Stimulated activated CD4-positive, alpha-beta T cell treated with anti-CD3 and anti-CD28 coated beads, TNF-alpha, amount 100 ng/mL, for 48 hours (primary cell): ENCODE measurements at regions not wholly inside any gene's neighbourhood (a gene's known extent, or its start where the extent isn't known, plus 50 kb on each side); places are given as distances from the start of the nearest gene placed in this dataset.

Experiments
- DNase-seq, 3 donors: peaks; one replicate each; pipeline ENCODE4 v3.0.0-alpha.2; 2020; ENCODE audit warnings: low read depth in 3 of 3

- DNase-seq = no peak
Measured at GRCh38 chr14:81837304-81837703, 303.7 kb upstream of the SEL1L start.

GRCh38 chr14:81839056-81839455 is 305.4 kb upstream of the SEL1L start:
- no peak for DNase-seq

- no peak for DNase-seq
Measured at GRCh38 chr14:81841346-81841745, 307.7 kb upstream of the SEL1L start.

GRCh38 chr14:81849714-81850113 is 316.1 kb upstream of the SEL1L start:
- DNase-seq = no peak

GRCh38 chr14:81855007-81855406 is 321.4 kb upstream of the SEL1L start:
- no peak for DNase-seq

- no peak for DNase-seq
Measured at GRCh38 chr14:81859046-81859445, 325.4 kb upstream of the SEL1L start.

GRCh38 chr14:81868172-81868571 is 334.5 kb upstream of the SEL1L start:
- DNase-seq = no peak

- no peak for DNase-seq
Measured at GRCh38 chr14:81871706-81872105, 338.1 kb upstream of the SEL1L start.

GRCh38 chr14:81884382-81884781 is 350.7 kb upstream of the SEL1L start:
- no peak for DNase-seq

- no peak for DNase-seq
Measured at GRCh38 chr14:81886588-81886987, 352.9 kb upstream of the SEL1L start.

GRCh38 chr14:81889529-81889928 is 355.9 kb upstream of the SEL1L start:
- no peak for DNase-seq

GRCh38 chr14:81890020-81890419 is 356.4 kb upstream of the SEL1L start:
- no peak for DNase-seq

- no peak for DNase-seq
Measured at GRCh38 chr14:81903477-81903876, 369.8 kb upstream of the SEL1L start.

GRCh38 chr14:81927070-81927469 is 393.4 kb upstream of the SEL1L start:
- DNase-seq = no peak

GRCh38 chr14:81931828-81932227 is 398.2 kb upstream of the SEL1L start:
- no peak for DNase-seq

- no peak for DNase-seq
Measured at GRCh38 chr14:81936348-81936747, 402.7 kb upstream of the SEL1L start.

- no peak for DNase-seq
Measured at GRCh38 chr14:81936902-81937301, 403.2 kb upstream of the SEL1L start.

- DNase-seq = no peak
Measured at GRCh38 chr14:81938341-81938740, 404.7 kb upstream of the SEL1L start.

GRCh38 chr14:81940651-81941050 is 407.0 kb upstream of the SEL1L start:
- DNase-seq = no peak

- DNase-seq = no peak
Measured at GRCh38 chr14:81942071-81942470, 408.4 kb upstream of the SEL1L start.

- no peak for DNase-seq
Measured at GRCh38 chr14:81946375-81946774, 412.7 kb upstream of the SEL1L start.

GRCh38 chr14:81946834-81947798 is 413.5 kb upstream of the SEL1L start:
- no peak for DNase-seq

- no peak for DNase-seq
Measured at GRCh38 chr14:81952917-81953316, 419.3 kb upstream of the SEL1L start.

- no peak for DNase-seq
Measured at GRCh38 chr14:81953419-81953818, 419.8 kb upstream of the SEL1L start.
